WTC11 (cell line): ENCODE measurements at regions not wholly inside any gene's neighbourhood (a gene's known extent, or its start where the extent isn't known, plus 50 kb on each side); places are given as distances from the start of the nearest gene placed in this dataset.

Source experiments
- ATAC-seq: fragments of 200-7000 bp; cut with Tn5 transposase; 2 replicates; pipeline ENCODE4 v1.10.0; 2021; ENCODE audit warnings: mild to moderate bottlenecking, moderate library complexity
- CTCF ChIA-PET: fragments of 300-600 bp; sonication (Branson Sonifier 250); formaldehyde crosslinking; loops from one replicate; lab custom pipeline; 2021; ENCODE audit warnings: antibody characterized with exemption; lab: Charles Lee
- POLR2A ChIA-PET: fragments of 350-600 bp; sonication (Branson Sonifier 250); formaldehyde crosslinking; loops from one replicate; lab custom pipeline; 2021; ENCODE audit warnings: antibody characterized with exemption; lab: Charles Lee
- DNase-seq: peaks from one replicate; pipeline ENCODE4 v3.0.0; 2021; ENCODE audit warnings: low spot score
- H3K27ac Mint-ChIP-seq: 2 replicates; pipeline ENCODE4 v1.8.0; 2021; ENCODE audit warnings: mixed read lengths
- H3K27me3 Mint-ChIP-seq: 2 replicates; pipeline ENCODE4 v1.8.0; 2021; ENCODE audit warnings: low read depth, mild to moderate bottlenecking, moderate library complexity, mixed read lengths
- H3K36me3 Mint-ChIP-seq: 2 replicates; pipeline ENCODE4 v1.8.0; 2021; ENCODE audit warnings: mixed read lengths
- H3K4me1 Mint-ChIP-seq: 2 replicates; pipeline ENCODE4 v1.8.0; 2022; ENCODE audit warnings: mixed read lengths
- H3K4me3 Mint-ChIP-seq: 2 replicates; pipeline ENCODE4 v1.8.0; 2021; ENCODE audit warnings: mild to moderate bottlenecking, moderate library complexity, mixed read lengths
- H3K9me3 Mint-ChIP-seq: 2 replicates; pipeline ENCODE4 v1.8.0; 2021; ENCODE audit warnings: mixed read lengths
- ARID4B ChIP-seq: sonication (generic); formaldehyde crosslinking; IDR thresholded peaks from 2 replicates; pipeline ENCODE4 v1.8.0; 2023; ENCODE audit warnings: missing genetic modification reagents, mild to moderate bottlenecking, borderline replicate concordance
- ATF3 ChIP-seq: sonication (generic); formaldehyde crosslinking; conservative IDR thresholded peaks from 2 replicates; pipeline ENCODE4 v1.8.1; 2022; ENCODE audit warnings: mild to moderate bottlenecking, missing genetic modification reagents
- ELF4 ChIP-seq: sonication (generic); formaldehyde crosslinking; IDR thresholded peaks from 2 replicates; pipeline ENCODE4 v1.8.1; 2022; ENCODE audit warnings: low read depth, mild to moderate bottlenecking, moderate library complexity, missing genetic modification reagents
- EMX1 ChIP-seq: fragments of 250-450 bp; sonication (Bioruptor Pico); IDR thresholded peaks from 2 replicates; pipeline ENCODE4 v1.8.0; 2021; ENCODE audit warnings: mild to moderate bottlenecking
- ETV6 ChIP-seq: sonication (generic); formaldehyde crosslinking; IDR thresholded peaks from 2 replicates; pipeline ENCODE4 v1.8.1; 2022; ENCODE audit warnings: mild to moderate bottlenecking, missing genetic modification reagents
- PRRX2 ChIP-seq: fragments of 250-450 bp; sonication (Bioruptor Pico); IDR thresholded peaks from 2 replicates; pipeline ENCODE4 v1.8.0; 2021; ENCODE audit warnings: mild to moderate bottlenecking
- RELA ChIP-seq: sonication (generic); formaldehyde crosslinking; IDR thresholded peaks from 2 replicates; pipeline ENCODE4 v1.8.1; 2022; ENCODE audit warnings: missing genetic modification reagents, mild to moderate bottlenecking, borderline replicate concordance
- ZMAT4 ChIP-seq: fragments of 250-450 bp; sonication (Bioruptor Pico); IDR thresholded peaks from 2 replicates; pipeline ENCODE4 v1.9.0; 2021; ENCODE audit warnings: mild to moderate bottlenecking
- ZNF263 ChIP-seq: sonication (generic); formaldehyde crosslinking; IDR thresholded peaks from 2 replicates; pipeline ENCODE4 v1.8.1; 2022; ENCODE audit warnings: low read depth, mild to moderate bottlenecking, moderate library complexity, missing genetic modification reagents
- ZNF396 ChIP-seq: fragments of 250-450 bp; sonication (Bioruptor Pico); IDR thresholded peaks from 2 replicates; pipeline ENCODE4 v1.8.0; 2021; ENCODE audit warnings: mild to moderate bottlenecking, moderate library complexity, borderline replicate concordance
- ZSCAN18 ChIP-seq: fragments of 250-450 bp; sonication (Bioruptor Pico); IDR thresholded peaks from 2 replicates; pipeline ENCODE4 v2.1.2; 2022; ENCODE audit warnings: mild to moderate bottlenecking, moderate library complexity
- TF ChIP-seq, protein P1 (sequence below): sonication (generic); formaldehyde crosslinking; IDR thresholded peaks from 2 replicates; pipeline ENCODE4 v1.8.0; 2022; ENCODE audit warnings: mild to moderate bottlenecking, missing genetic modification reagents
- TF ChIP-seq, protein P2 (sequence below): sonication (generic); formaldehyde crosslinking; IDR thresholded peaks from 2 replicates; pipeline ENCODE4 v1.8.1; 2022; ENCODE audit warnings: missing genetic modification reagents, borderline replicate concordance
- TF ChIP-seq, protein P3 (sequence below): sonication (generic); formaldehyde crosslinking; IDR thresholded peaks from 2 replicates; pipeline ENCODE4 v1.8.1; 2023; ENCODE audit warnings: mild to moderate bottlenecking, missing genetic modification reagents, moderate library complexity
- TF ChIP-seq, protein P4 (sequence below): sonication (generic); formaldehyde crosslinking; IDR thresholded peaks from 2 replicates; pipeline ENCODE4 v1.8.0; 2022; ENCODE audit warnings: missing genetic modification reagents
- TF ChIP-seq, protein P5 (sequence below): sonication (generic); formaldehyde crosslinking; IDR thresholded peaks from 2 replicates; pipeline ENCODE4 v1.8.1; 2023; ENCODE audit warnings: mild to moderate bottlenecking, missing genetic modification reagents

DNA sequence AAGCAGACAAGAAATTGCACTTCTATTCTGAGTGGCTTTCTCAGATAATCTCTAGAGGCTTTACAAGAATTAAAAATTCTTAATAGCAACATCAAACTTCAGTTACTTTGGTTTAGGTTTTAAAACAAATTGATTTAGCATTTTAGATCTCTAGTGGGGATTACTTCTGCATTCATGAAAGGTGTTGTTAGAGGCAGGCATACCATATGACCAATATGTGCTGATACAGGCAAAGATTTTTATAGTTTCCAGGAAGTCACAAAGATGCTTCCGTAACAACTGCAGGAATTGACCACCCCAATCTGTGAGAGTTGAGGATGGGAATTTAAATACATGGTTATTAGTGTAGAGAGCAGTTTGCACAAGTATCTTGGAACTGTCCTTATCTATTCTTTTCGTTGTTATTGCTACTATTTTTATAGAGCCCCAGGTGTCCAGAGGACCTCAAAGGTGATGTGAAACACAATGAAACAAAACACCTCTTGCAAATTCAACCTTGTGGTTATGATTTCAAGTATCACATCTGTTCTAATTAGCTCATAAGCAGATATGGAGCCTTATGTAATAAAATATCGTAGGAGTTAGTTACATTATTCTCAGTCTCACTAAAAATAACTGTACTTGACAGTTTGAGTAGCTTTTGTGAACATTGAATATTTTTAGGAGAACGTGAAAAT lies 512.7 kb upstream of the ADGRL4 start:
- peaks cover 18% of the 10 kb centered on the region for H3K9me3 Mint-ChIP-seq
- H3K4me1 Mint-ChIP-seq: peaks cover 19% of the 10 kb centered on the region
- no peak overlapping the region for H3K4me3 Mint-ChIP-seq
- H3K27me3 Mint-ChIP-seq: no peaks in the 10 kb centered on the region
- ATAC-seq: no peak
- CTCF ChIA-PET: no interaction called here
- DNase-seq: no peak
- TF ChIP-seq PRRX2 (CRISPR knock-in tag) (no peak), ELF4 (CRISPR knock-in tag) (no peak), EMX1 (CRISPR knock-in tag) (no peak), ZNF263 (CRISPR knock-in tag) (no peak), ZMAT4 (CRISPR knock-in tag) (no peak), RELA (CRISPR knock-in tag) (no peak), ATF3 (CRISPR knock-in tag) (no peak), ZNF396 (no peak), ZSCAN18 (CRISPR knock-in tag) (no peak), ARID4B (CRISPR knock-in tag) (no peak), ETV6 (no peak)
- TF ChIP-seq, protein P1, sequence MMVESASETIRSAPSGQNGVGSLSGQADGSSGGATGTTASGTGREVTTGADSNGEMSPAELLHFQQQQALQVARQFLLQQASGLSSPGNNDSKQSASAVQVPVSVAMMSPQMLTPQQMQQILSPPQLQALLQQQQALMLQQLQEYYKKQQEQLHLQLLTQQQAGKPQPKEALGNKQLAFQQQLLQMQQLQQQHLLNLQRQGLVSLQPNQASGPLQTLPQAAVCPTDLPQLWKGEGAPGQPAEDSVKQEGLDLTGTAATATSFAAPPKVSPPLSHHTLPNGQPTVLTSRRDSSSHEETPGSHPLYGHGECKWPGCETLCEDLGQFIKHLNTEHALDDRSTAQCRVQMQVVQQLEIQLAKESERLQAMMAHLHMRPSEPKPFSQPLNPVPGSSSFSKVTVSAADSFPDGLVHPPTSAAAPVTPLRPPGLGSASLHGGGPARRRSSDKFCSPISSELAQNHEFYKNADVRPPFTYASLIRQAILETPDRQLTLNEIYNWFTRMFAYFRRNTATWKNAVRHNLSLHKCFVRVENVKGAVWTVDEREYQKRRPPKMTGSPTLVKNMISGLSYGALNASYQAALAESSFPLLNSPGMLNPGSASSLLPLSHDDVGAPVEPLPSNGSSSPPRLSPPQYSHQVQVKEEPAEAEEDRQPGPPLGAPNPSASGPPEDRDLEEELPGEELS: no peak
- TF ChIP-seq, protein P2, sequence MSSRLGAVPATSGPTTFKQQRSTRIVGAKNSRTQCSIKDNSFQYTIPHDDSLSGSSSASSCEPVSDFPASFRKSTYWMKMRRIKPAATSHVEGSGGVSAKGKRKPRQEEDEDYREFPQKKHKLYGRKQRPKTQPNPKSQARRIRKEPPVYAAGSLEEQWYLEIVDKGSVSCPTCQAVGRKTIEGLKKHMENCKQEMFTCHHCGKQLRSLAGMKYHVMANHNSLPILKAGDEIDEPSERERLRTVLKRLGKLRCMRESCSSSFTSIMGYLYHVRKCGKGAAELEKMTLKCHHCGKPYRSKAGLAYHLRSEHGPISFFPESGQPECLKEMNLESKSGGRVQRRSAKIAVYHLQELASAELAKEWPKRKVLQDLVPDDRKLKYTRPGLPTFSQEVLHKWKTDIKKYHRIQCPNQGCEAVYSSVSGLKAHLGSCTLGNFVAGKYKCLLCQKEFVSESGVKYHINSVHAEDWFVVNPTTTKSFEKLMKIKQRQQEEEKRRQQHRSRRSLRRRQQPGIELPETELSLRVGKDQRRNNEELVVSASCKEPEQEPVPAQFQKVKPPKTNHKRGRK (CRISPR knock-in tag): no peak
- TF ChIP-seq, protein P3, sequence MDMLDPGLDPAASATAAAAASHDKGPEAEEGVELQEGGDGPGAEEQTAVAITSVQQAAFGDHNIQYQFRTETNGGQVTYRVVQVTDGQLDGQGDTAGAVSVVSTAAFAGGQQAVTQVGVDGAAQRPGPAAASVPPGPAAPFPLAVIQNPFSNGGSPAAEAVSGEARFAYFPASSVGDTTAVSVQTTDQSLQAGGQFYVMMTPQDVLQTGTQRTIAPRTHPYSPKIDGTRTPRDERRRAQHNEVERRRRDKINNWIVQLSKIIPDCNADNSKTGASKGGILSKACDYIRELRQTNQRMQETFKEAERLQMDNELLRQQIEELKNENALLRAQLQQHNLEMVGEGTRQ (CRISPR knock-in tag): no peak
- TF ChIP-seq, protein P4, sequence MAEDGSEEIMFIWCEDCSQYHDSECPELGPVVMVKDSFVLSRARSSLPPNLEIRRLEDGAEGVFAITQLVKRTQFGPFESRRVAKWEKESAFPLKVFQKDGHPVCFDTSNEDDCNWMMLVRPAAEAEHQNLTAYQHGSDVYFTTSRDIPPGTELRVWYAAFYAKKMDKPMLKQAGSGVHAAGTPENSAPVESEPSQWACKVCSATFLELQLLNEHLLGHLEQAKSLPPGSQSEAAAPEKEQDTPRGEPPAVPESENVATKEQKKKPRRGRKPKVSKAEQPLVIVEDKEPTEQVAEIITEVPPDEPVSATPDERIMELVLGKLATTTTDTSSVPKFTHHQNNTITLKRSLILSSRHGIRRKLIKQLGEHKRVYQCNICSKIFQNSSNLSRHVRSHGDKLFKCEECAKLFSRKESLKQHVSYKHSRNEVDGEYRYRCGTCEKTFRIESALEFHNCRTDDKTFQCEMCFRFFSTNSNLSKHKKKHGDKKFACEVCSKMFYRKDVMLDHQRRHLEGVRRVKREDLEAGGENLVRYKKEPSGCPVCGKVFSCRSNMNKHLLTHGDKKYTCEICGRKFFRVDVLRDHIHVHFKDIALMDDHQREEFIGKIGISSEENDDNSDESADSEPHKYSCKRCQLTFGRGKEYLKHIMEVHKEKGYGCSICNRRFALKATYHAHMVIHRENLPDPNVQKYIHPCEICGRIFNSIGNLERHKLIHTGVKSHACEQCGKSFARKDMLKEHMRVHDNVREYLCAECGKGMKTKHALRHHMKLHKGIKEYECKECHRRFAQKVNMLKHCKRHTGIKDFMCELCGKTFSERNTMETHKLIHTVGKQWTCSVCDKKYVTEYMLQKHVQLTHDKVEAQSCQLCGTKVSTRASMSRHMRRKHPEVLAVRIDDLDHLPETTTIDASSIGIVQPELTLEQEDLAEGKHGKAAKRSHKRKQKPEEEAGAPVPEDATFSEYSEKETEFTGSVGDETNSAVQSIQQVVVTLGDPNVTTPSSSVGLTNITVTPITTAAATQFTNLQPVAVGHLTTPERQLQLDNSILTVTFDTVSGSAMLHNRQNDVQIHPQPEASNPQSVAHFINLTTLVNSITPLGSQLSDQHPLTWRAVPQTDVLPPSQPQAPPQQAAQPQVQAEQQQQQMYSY (CRISPR knock-in tag): no peak
- TF ChIP-seq, protein P5, sequence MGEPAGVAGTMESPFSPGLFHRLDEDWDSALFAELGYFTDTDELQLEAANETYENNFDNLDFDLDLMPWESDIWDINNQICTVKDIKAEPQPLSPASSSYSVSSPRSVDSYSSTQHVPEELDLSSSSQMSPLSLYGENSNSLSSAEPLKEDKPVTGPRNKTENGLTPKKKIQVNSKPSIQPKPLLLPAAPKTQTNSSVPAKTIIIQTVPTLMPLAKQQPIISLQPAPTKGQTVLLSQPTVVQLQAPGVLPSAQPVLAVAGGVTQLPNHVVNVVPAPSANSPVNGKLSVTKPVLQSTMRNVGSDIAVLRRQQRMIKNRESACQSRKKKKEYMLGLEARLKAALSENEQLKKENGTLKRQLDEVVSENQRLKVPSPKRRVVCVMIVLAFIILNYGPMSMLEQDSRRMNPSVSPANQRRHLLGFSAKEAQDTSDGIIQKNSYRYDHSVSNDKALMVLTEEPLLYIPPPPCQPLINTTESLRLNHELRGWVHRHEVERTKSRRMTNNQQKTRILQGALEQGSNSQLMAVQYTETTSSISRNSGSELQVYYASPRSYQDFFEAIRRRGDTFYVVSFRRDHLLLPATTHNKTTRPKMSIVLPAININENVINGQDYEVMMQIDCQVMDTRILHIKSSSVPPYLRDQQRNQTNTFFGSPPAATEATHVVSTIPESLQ: no peak
- H3K36me3 Mint-ChIP-seq: peaks cover 12% of the 10 kb centered on the region
- POLR2A ChIA-PET: no interaction called here
- no peak overlapping the region for H3K27ac Mint-ChIP-seq
